ENCODE measurements at regions not wholly inside any gene's neighbourhood (a gene's known extent, or its start where the extent isn't known, plus 50 kb on each side); places are given as distances from the start of the nearest gene placed in this dataset.

DNA sequence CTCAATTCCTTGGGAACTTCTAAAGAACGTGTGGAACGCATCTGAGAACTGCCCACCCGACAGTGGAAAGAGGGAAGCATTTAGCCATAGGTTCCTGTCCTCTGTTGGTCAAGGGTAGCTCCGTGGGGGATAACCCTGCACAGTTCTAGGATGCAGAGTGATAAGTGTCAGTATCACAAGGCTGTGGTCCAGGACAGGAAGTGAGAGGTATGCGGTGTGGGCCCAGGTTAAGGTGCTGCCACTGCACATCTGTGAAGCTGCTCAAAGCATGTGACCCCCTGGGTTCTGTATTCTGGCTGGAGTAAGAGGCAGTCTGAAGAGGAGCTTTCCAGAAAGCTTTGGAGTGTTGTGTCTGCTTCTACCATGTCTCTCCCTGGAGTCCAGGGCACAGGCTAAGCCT, 51.7 kb upstream of the HES1 start:
- Histone ChIP-seq H3K4me3 (ENCODE audit: low read length) (no peak overlapping the region), H3K9me3 (ENCODE audit: low read length) (no peaks in the 10 kb centered on the region), H2AFZ (ENCODE audit: low read depth, low read length) (no peak overlapping the region), H3K27me3 (ENCODE audit: insufficient read depth, low read length) (peaks cover 23% of the 10 kb centered on the region), H3K4me1 (ENCODE audit: insufficient read depth, low read length) (peaks cover 29% of the 10 kb centered on the region), H3K36me3 (ENCODE audit: insufficient read depth, low read length) (no peaks in the 10 kb centered on the region)
